ENCODE measurements at regions not wholly inside any gene's neighbourhood (a gene's known extent, or its start where the extent isn't known, plus 50 kb on each side); places are given as distances from the start of the nearest gene placed in this dataset.
"Not testable (repeated sequence)": the region's sequence is repeated elsewhere in the genome, so short reads cannot be mapped to it uniquely, and the experiment has no call there.

- DNase-seq, result no peak
Measured at GRCh38 chr3:21017115-21017852, 733.7 kb downstream of the ZNF385D start.

GRCh38 chr3:21013566-21013965 lies 737.4 kb downstream of the ZNF385D start:
- no peak for DNase-seq

- no peak for DNase-seq
Measured at GRCh38 chr3:20999661-21000060, 751.3 kb downstream of the ZNF385D start.

GRCh38 chr3:20997183-20997582 lies 753.8 kb downstream of the ZNF385D start:
- DNase-seq, result no peak

GRCh38 chr3:20990896-20991295 lies 760.1 kb downstream of the ZNF385D start:
- DNase-seq, result no peak

- not testable (repeated sequence) for DNase-seq
Measured at GRCh38 chr3:20989653-20990052, 761.4 kb downstream of the ZNF385D start.

- DNase-seq, result no peak
Measured at GRCh38 chr3:20984594-20985205, 766.3 kb downstream of the ZNF385D start.

- DNase-seq, result no peak
Measured at GRCh38 chr3:20975188-20975651, 775.8 kb downstream of the ZNF385D start.

GRCh38 chr3:20974396-20974795 lies 776.6 kb downstream of the ZNF385D start:
- DNase-seq, result no peak

GRCh38 chr3:20970807-20971206 lies 780.2 kb downstream of the ZNF385D start:
- not testable (repeated sequence) for DNase-seq

- DNase-seq, result not testable (repeated sequence)
Measured at GRCh38 chr3:20967485-20967884, 781.5 kb upstream of the SGO1 start.

GRCh38 chr3:20958161-20958560 lies 772.2 kb upstream of the SGO1 start:
- DNase-seq, result no peak

GRCh38 chr3:20945892-20946291 lies 759.9 kb upstream of the SGO1 start:
- DNase-seq, result no peak

- no peak for DNase-seq
Measured at GRCh38 chr3:20935791-20936190, 749.8 kb upstream of the SGO1 start.

GRCh38 chr3:20931834-20932233 lies 745.8 kb upstream of the SGO1 start:
- DNase-seq, result no peak

- DNase-seq, result no peak
Measured at GRCh38 chr3:20930034-20930433, 744.0 kb upstream of the SGO1 start.

- DNase-seq, result no peak
Measured at GRCh38 chr3:20924646-20925385, 738.8 kb upstream of the SGO1 start.

GRCh38 chr3:20921112-20921511 lies 735.1 kb upstream of the SGO1 start:
- DNase-seq, result not testable (repeated sequence)

GRCh38 chr3:20916951-20917606 lies 731.1 kb upstream of the SGO1 start:
- no peak for DNase-seq

- no peak for DNase-seq
Measured at GRCh38 chr3:20914310-20914709, 728.3 kb upstream of the SGO1 start.

GRCh38 chr3:20912406-20912805 lies 726.4 kb upstream of the SGO1 start:
- DNase-seq, result no peak

- DNase-seq, result no peak
Measured at GRCh38 chr3:20909511-20909910, 723.5 kb upstream of the SGO1 start.

- DNase-seq, result no peak
Measured at GRCh38 chr3:20905210-20905805, 719.3 kb upstream of the SGO1 start.

All from NCI-H1417 treated with DMSO at 0.1 percent for 48 hours (cell line).